ENCODE measurements at regions not wholly inside any gene's neighbourhood (a gene's known extent, or its start where the extent isn't known, plus 50 kb on each side); places are given as distances from the start of the nearest gene placed in this dataset.

- intact Hi-C loops (cut with micrococcal nuclease) = no loop called here
- DNase-seq = no peak
- no peaks in the 10 kb centered on the region for H3K36me3 ChIP-seq
- no peaks in the 10 kb centered on the region for H3K9me3 ChIP-seq (replicated peaks)
- H3K27ac ChIP-seq (replicated peaks) = no peak overlapping the region
- H3K27me3 ChIP-seq (ENCODE audit: low read depth) = peaks cover 100% of the 10 kb centered on the region
- no peaks in the 10 kb centered on the region for H3K4me1 ChIP-seq
- no peak for TF ChIP-seq CTCF (IDR thresholded peaks at IDR 0.05; ENCODE audit: borderline replicate concordance)
- H3K4me3 ChIP-seq = no peak overlapping the region
These were observed 82.3 kb upstream of the ZC3H12A start for GRCh38 chr1:37392051-37392450.

GRCh38 chr1:37393173-37394120 lies 80.9 kb upstream of the ZC3H12A start:
- Histone ChIP-seq H3K9me3 (replicated peaks) (no peaks in the 10 kb centered on the region), H3K27me3 (ENCODE audit: low read depth) (peaks cover 100% of the 10 kb centered on the region), H3K36me3 (no peaks in the 10 kb centered on the region), H3K4me3 (no peak overlapping the region), H3K27ac (replicated peaks) (no peak overlapping the region), H3K4me1 (no peaks in the 10 kb centered on the region)
- TF ChIP-seq CTCF (IDR thresholded peaks at IDR 0.05; ENCODE audit: borderline replicate concordance) = no peak
- DNase-seq = no peak
- intact Hi-C loops (cut with micrococcal nuclease) = no loop called here

- no peak overlapping the region for H3K27ac ChIP-seq (replicated peaks)
These were observed 79.6 kb upstream of the ZC3H12A start for GRCh38 chr1:37394574-37395464.

GRCh38 chr1:37398096-37398495 lies 76.3 kb upstream of the ZC3H12A start:
- DNase-seq = no peak
- intact Hi-C loops (cut with micrococcal nuclease) = no loop called here
- H3K9me3 ChIP-seq (replicated peaks) = no peaks in the 10 kb centered on the region
- no peak for TF ChIP-seq CTCF (IDR thresholded peaks at IDR 0.05; ENCODE audit: borderline replicate concordance)
- H3K4me1 ChIP-seq = no peaks in the 10 kb centered on the region
- H3K27me3 ChIP-seq (ENCODE audit: low read depth) = peaks cover 94% of the 10 kb centered on the region
- H3K36me3 ChIP-seq = no peaks in the 10 kb centered on the region
- H3K4me3 ChIP-seq = no peak overlapping the region
- H3K27ac ChIP-seq (replicated peaks) = no peak overlapping the region

More at GRCh38 chr1:37394574-37395464, 79.6 kb upstream of the ZC3H12A start:
- Histone ChIP-seq H3K9me3 (replicated peaks) (no peaks in the 10 kb centered on the region), H3K4me3 (no peak overlapping the region), H3K27me3 (ENCODE audit: low read depth) (peaks cover 99% of the 10 kb centered on the region), H3K4me1 (no peaks in the 10 kb centered on the region), H3K36me3 (no peaks in the 10 kb centered on the region)
- DNase-seq = no peak
- no peak for TF ChIP-seq CTCF (IDR thresholded peaks at IDR 0.05; ENCODE audit: borderline replicate concordance)
- intact Hi-C loops (cut with micrococcal nuclease) = no loop called here

- no peak for DNase-seq
- TF ChIP-seq CTCF (IDR thresholded peaks at IDR 0.05; ENCODE audit: borderline replicate concordance) = no peak
- no peaks in the 10 kb centered on the region for H3K36me3 ChIP-seq
These were observed 75.2 kb upstream of the ZC3H12A start for GRCh38 chr1:37399205-37399604.

More at GRCh38 chr1:37399205-37399604, 75.2 kb upstream of the ZC3H12A start:
- peaks cover 86% of the 10 kb centered on the region for H3K27me3 ChIP-seq (ENCODE audit: low read depth)
- intact Hi-C loops (cut with micrococcal nuclease) = no loop called here
- H3K9me3 ChIP-seq (replicated peaks) = no peaks in the 10 kb centered on the region
- no peak overlapping the region for H3K27ac ChIP-seq (replicated peaks)
- no peak overlapping the region for H3K4me3 ChIP-seq
- H3K4me1 ChIP-seq = no peaks in the 10 kb centered on the region
